C4-2B (cell line): ENCODE measurements at regions not wholly inside any gene's neighbourhood (a gene's known extent, or its start where the extent isn't known, plus 50 kb on each side); places are given as distances from the start of the nearest gene placed in this dataset.

Experiments used
- ZFX ChIP-seq: fragments of 450-650 bp; IDR thresholded peaks from 2 replicates; pipeline ENCODE4 v1.6.1; 2017
- TF ChIP-seq, protein P1 (sequence below): fragments of 450-650 bp; conservative IDR thresholded peaks from 2 replicates; pipeline ENCODE4 v1.5.1; 2017; ENCODE audit warnings: mild to moderate bottlenecking

DNA sequence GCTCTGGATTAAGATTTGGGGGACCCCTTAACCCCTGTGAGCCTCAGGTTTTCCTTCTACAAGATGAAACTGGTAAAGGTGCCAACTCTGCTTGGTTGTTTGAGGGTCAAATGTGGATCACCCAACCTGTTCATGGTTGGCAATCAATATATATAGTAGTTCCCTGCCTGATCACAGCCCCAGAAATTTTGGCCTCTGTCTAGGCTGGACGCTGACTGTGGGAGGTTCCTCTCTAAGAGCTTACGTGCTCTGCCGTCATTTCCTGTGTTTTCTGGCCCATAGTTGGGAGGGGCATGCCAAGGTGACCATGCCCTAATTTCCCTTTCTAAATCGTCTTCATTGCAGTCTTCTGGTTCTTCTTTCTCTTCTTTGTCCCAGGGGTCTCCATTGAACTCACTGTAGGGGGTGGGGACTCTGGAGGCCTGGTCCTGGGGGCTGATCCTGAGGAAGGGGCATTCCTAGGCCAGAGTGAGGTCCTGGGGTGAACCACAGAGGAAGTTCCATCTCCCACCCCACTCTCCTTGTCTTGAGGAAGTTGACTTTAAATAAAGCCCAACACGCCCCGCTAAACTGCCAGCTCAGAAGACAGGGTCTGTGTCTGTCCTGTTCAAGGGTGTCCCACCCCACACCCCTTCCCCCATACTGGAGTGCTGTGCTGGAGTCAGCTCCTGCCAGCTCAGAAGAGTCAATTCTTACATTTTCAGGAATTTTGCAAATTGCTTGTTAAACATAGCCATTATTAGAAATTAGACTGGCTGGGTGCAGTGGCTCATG, 98.9 kb upstream of the SDK1 start:
- TF ChIP-seq, protein P1, sequence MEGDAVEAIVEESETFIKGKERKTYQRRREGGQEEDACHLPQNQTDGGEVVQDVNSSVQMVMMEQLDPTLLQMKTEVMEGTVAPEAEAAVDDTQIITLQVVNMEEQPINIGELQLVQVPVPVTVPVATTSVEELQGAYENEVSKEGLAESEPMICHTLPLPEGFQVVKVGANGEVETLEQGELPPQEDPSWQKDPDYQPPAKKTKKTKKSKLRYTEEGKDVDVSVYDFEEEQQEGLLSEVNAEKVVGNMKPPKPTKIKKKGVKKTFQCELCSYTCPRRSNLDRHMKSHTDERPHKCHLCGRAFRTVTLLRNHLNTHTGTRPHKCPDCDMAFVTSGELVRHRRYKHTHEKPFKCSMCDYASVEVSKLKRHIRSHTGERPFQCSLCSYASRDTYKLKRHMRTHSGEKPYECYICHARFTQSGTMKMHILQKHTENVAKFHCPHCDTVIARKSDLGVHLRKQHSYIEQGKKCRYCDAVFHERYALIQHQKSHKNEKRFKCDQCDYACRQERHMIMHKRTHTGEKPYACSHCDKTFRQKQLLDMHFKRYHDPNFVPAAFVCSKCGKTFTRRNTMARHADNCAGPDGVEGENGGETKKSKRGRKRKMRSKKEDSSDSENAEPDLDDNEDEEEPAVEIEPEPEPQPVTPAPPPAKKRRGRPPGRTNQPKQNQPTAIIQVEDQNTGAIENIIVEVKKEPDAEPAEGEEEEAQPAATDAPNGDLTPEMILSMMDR = no peak
- no peak for TF ChIP-seq ZFX
